Testis (tissue), 2 donors: ENCODE measurements at regions not wholly inside any gene's neighbourhood (a gene's known extent, or its start where the extent isn't known, plus 50 kb on each side); places are given as distances from the start of the nearest gene placed in this dataset.

ENCODE experiments used
- DNase-seq: peaks from one replicate; pipeline ENCODE4 v3.0.0-alpha.2; 2019
- H3K27ac ChIP-seq, 2 donors: fragments of 200-600 bp; sonication (generic); one replicate each; pipeline ENCODE4 v1.5.1; 2019
- H3K27me3 ChIP-seq: fragments of 200-600 bp; sonication (generic); one replicate; pipeline ENCODE4 v1.5.1; 2019
- H3K36me3 ChIP-seq: fragments of 200-600 bp; sonication (generic); one replicate; pipeline ENCODE4 v1.5.1; 2017; ENCODE audit warnings: low read depth; ENCODE audit errors: missing control alignments
- H3K4me1 ChIP-seq: fragments of 200-600 bp; sonication (generic); one replicate; pipeline ENCODE4 v1.5.1; 2019
- H3K4me3 ChIP-seq, 2 donors: fragments of 200-600 bp; sonication (generic); one replicate each; pipeline ENCODE4 v1.5.1; 2017 to 2019
- H3K9me3 ChIP-seq: fragments of 200-600 bp; sonication (generic); one replicate; pipeline ENCODE4 v1.5.1; 2017
- CTCF ChIP-seq, 3 experiments: fragments of 450-650 bp in 2 of 3; fragments of 200-600 bp in 1 of 3; sonication (generic) in 1 of 3; IDR thresholded peaks; one replicate each; pipeline ENCODE4 v1.5.1; 2016 to 2019; ENCODE audit warnings: antibody characterized with exemption in 3 of 3, mild to moderate bottlenecking in 2 of 3, moderate library complexity in 1 of 3
- POLR2A ChIP-seq: fragments of 450-650 bp; IDR thresholded peaks from one replicate; pipeline ENCODE4 v1.6.1; 2017; ENCODE audit warnings: antibody characterized with exemption, mild to moderate bottlenecking, moderate library complexity
- WGBS, 2 donors: methylation state at CpG; one replicate each; pipeline ENCODE4 v1.1.5; 2018; 5-methylcytosine and 5-hydroxymethylcytosine counted together
- intact Hi-C: fragments of 100-400 bp; cut with DNase I; formaldehyde crosslinking; loops from one replicate; pipeline ENCODE4 v1.15.1; 2023; ENCODE audit warnings: low total_unique reads

- no peak for DNase-seq
- no peak overlapping the region for H3K27ac ChIP-seq
- H3K27me3 ChIP-seq: no peaks in the 10 kb centered on the region
- TF ChIP-seq CTCF (IDR thresholded peaks at IDR 0.05): no peak
- no peak for TF ChIP-seq POLR2A
- intact Hi-C loops: no loop called here
- H3K4me3 ChIP-seq: no peak overlapping the region
- no peaks in the 10 kb centered on the region for H3K36me3 ChIP-seq
- H3K4me1 ChIP-seq: no peaks in the 10 kb centered on the region
- H3K9me3 ChIP-seq: no peaks in the 10 kb centered on the region
These were observed 305.5 kb upstream of the ETAA1 start for GRCh38 chr2:67091681-67092080.

GRCh38 chr2:67095121-67095520 is 302.0 kb upstream of the ETAA1 start:
- H3K27ac ChIP-seq: no peak overlapping the region
- H3K9me3 ChIP-seq: no peaks in the 10 kb centered on the region
- DNase-seq: no peak
- intact Hi-C loops: no loop called here
- H3K27me3 ChIP-seq: no peaks in the 10 kb centered on the region
- no peak for TF ChIP-seq CTCF (IDR thresholded peaks at IDR 0.05)
- no peak for TF ChIP-seq POLR2A
- H3K36me3 ChIP-seq: no peaks in the 10 kb centered on the region
- no peaks in the 10 kb centered on the region for H3K4me1 ChIP-seq
- H3K4me3 ChIP-seq: no peak overlapping the region
- WGBS, 2 donors: 76 to 82% methylated on average over 7 of the region's 7 CpGs

GRCh38 chr2:67096886-67097285 is 300.2 kb upstream of the ETAA1 start:
- Histone ChIP-seq H3K36me3 (no peaks in the 10 kb centered on the region), H3K27me3 (no peaks in the 10 kb centered on the region), H3K4me3 (no peak overlapping the region), H3K4me1 (no peaks in the 10 kb centered on the region), H3K9me3 (no peaks in the 10 kb centered on the region), H3K27ac (no peak overlapping the region)
- intact Hi-C loops: no loop called here
- no peak for DNase-seq
- TF ChIP-seq CTCF (IDR thresholded peaks at IDR 0.05) (no peak), POLR2A (no peak)

GRCh38 chr2:67103157-67103556 is 294.0 kb upstream of the ETAA1 start:
- no peak overlapping the region for H3K27ac ChIP-seq
- H3K4me3 ChIP-seq: no peak overlapping the region
- intact Hi-C loops: no loop called here
- DNase-seq: no peak
- H3K27me3 ChIP-seq: no peaks in the 10 kb centered on the region
- H3K4me1 ChIP-seq: no peaks in the 10 kb centered on the region
- TF ChIP-seq CTCF (IDR thresholded peaks at IDR 0.05) (no peak), POLR2A (no peak)
- H3K9me3 ChIP-seq: no peaks in the 10 kb centered on the region
- no peaks in the 10 kb centered on the region for H3K36me3 ChIP-seq

GRCh38 chr2:67108231-67108630 is 288.9 kb upstream of the ETAA1 start:
- WGBS, 2 donors: 50 to 63% methylated on average over 2 of the region's 2 CpGs

More at GRCh38 chr2:67108231-67108630, 288.9 kb upstream of the ETAA1 start:
- Histone ChIP-seq H3K9me3 (no peaks in the 10 kb centered on the region), H3K27me3 (no peaks in the 10 kb centered on the region), H3K4me3 (no peak overlapping the region), H3K36me3 (no peaks in the 10 kb centered on the region), H3K27ac (no peak overlapping the region), H3K4me1 (no peaks in the 10 kb centered on the region)
- DNase-seq: no peak
- intact Hi-C loops: no loop called here
- TF ChIP-seq POLR2A: no peak
